ENCODE measurements at regions not wholly inside any gene's neighbourhood (a gene's known extent, or its start where the extent isn't known, plus 50 kb on each side); places are given as distances from the start of the nearest gene placed in this dataset.

DNA sequence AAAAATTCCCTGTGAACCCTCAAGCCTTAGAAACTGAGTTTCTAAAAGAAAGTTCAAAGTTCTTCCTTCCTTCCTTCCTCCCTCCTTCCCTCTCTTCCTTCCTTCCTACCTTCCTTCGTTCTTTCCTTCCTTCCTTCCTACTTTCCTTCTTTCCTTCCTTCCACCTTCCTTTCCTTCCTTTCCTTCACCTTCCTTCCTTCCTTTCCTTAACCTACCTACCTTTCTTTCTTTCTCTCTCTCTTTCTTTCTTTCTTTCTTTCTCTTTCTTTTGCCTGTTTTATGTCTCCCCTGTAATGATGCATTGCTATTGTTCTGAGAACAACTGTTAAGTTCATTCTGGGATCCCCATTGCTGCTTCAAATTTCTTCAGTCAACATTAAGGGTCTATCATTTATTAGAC, 551.1 kb downstream of the TFEC start:
- no peak overlapping the region for H3K27ac Mint-ChIP-seq
- H3K27me3 Mint-ChIP-seq (ENCODE audit: insufficient read depth, low read depth, poor library complexity) = peaks cover 3% of the 10 kb centered on the region
- DNase-seq (ENCODE audit: low spot score) (no peak), ATAC-seq (no peak)
- no peak overlapping the region for H3K4me2 ChIP-seq
- no peaks in the 10 kb centered on the region for H3K79me2 ChIP-seq (replicated peaks; ENCODE audit: insufficient read depth)
- no peaks in the 10 kb centered on the region for H3K36me3 ChIP-seq (ENCODE audit: insufficient read depth)
- peaks cover 15% of the 10 kb centered on the region for H3K4me1 Mint-ChIP-seq
- H3F3A ChIP-seq (replicated peaks; ENCODE audit: low read depth) = no peaks in the 10 kb centered on the region
- H3K9me3 Mint-ChIP-seq = no peaks in the 10 kb centered on the region
- H3K4me3 ChIP-seq = no peak overlapping the region
- TF ChIP-seq ZNF331 (CRISPR knock-in tag; IDR thresholded peaks at IDR 0.05; ENCODE audit: low read depth) = no peak
- no peak for TF ChIP-seq JUNB (IDR thresholded peaks at IDR 0.05; ENCODE audit: unreplicated experiment)
- TF ChIP-seq STAT1 (IDR thresholded peaks at IDR 0.05; ENCODE audit: unreplicated experiment) = no peak
- no peak for TF ChIP-seq CTCF (conservative IDR thresholded peaks at IDR 0.05; ENCODE audit: low read depth in 2 of 2)
- TF ChIP-seq ZNF114 (CRISPR knock-in tag; IDR thresholded peaks at IDR 0.05) = no peak
- TF ChIP-seq, protein P1, sequence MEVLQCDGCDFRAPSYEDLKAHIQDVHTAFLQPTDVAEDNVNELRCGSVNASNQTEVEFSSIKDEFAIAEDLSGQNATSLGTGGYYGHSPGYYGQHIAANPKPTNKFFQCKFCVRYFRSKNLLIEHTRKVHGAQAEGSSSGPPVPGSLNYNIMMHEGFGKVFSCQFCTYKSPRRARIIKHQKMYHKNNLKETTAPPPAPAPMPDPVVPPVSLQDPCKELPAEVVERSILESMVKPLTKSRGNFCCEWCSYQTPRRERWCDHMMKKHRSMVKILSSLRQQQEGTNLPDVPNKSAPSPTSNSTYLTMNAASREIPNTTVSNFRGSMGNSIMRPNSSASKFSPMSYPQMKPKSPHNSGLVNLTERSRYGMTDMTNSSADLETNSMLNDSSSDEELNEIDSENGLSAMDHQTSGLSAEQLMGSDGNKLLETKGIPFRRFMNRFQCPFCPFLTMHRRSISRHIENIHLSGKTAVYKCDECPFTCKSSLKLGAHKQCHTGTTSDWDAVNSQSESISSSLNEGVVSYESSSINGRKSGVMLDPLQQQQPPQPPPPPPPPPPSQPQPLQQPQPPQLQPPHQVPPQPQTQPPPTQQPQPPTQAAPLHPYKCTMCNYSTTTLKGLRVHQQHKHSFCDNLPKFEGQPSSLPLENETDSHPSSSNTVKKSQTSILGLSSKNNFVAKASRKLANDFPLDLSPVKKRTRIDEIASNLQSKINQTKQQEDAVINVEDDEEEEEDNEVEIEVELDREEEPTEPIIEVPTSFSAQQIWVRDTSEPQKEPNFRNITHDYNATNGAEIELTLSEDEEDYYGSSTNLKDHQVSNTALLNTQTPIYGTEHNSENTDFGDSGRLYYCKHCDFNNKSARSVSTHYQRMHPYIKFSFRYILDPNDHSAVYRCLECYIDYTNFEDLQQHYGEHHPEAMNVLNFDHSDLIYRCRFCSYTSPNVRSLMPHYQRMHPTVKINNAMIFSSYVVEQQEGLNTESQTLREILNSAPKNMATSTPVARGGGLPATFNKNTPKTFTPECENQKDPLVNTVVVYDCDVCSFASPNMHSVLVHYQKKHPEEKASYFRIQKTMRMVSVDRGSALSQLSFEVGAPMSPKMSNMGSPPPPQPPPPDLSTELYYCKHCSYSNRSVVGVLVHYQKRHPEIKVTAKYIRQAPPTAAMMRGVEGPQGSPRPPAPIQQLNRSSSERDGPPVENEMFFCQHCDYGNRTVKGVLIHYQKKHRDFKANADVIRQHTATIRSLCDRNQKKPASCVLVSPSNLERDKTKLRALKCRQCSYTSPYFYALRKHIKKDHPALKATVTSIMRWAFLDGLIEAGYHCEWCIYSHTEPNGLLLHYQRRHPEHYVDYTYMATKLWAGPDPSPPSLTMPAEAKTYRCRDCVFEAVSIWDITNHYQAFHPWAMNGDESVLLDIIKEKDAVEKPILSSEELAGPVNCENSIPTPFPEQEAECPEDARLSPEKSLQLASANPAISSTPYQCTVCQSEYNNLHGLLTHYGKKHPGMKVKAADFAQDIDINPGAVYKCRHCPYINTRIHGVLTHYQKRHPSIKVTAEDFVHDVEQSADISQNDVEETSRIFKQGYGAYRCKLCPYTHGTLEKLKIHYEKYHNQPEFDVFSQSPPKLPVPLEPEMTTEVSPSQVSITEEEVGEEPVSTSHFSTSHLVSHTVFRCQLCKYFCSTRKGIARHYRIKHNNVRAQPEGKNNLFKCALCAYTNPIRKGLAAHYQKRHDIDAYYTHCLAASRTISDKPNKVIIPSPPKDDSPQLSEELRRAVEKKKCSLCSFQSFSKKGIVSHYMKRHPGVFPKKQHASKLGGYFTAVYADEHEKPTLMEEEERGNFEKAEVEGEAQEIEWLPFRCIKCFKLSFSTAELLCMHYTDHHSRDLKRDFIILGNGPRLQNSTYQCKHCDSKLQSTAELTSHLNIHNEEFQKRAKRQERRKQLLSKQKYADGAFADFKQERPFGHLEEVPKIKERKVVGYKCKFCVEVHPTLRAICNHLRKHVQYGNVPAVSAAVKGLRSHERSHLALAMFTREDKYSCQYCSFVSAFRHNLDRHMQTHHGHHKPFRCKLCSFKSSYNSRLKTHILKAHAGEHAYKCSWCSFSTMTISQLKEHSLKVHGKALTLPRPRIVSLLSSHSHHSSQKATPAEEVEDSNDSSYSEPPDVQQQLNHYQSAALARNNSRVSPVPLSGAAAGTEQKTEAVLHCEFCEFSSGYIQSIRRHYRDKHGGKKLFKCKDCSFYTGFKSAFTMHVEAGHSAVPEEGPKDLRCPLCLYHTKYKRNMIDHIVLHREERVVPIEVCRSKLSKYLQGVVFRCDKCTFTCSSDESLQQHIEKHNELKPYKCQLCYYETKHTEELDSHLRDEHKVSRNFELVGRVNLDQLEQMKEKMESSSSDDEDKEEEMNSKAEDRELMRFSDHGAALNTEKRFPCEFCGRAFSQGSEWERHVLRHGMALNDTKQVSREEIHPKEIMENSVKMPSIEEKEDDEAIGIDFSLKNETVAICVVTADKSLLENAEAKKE (CRISPR knock-in tag; IDR thresholded peaks at IDR 0.05) = no peak
- no peak for TF ChIP-seq CREB1 (CRISPR knock-in tag; IDR thresholded peaks at IDR 0.05; ENCODE audit: low read depth)
- H3K9me2 ChIP-seq (ENCODE audit: insufficient read depth) = no peaks in the 10 kb centered on the region
- H3K4me3 Mint-ChIP-seq = no peak overlapping the region
- no peak overlapping the region for H2AFZ ChIP-seq
- peaks cover 40% of the 10 kb centered on the region for H3K27me3 ChIP-seq (ENCODE audit: insufficient read depth)
- H3K27ac ChIP-seq (ENCODE audit: low read depth) = no peak overlapping the region
- H3K4me1 ChIP-seq (ENCODE audit: insufficient read depth) = peaks cover 30% of the 10 kb centered on the region
- no peaks in the 10 kb centered on the region for H4K20me1 ChIP-seq (replicated peaks; ENCODE audit: insufficient read depth)
- H3K36me3 Mint-ChIP-seq (ENCODE audit: low read depth) = no peaks in the 10 kb centered on the region
